OCI-LY7 (cell line): ENCODE measurements at regions not wholly inside any gene's neighbourhood (a gene's known extent, or its start where the extent isn't known, plus 50 kb on each side); places are given as distances from the start of the nearest gene placed in this dataset.

ENCODE experiments used
- BruUV-seq: library from RNA; stranded (reverse); fragments of 400-500 nt; replicated peaks from 2 replicates; lab custom pipeline; 2021; lab: Mats Ljungman, UMichigan
- CTCF ChIA-PET: fragments of 300-600 bp; sonication (Branson Sonifier 250); formaldehyde crosslinking; loops from one replicate; lab custom pipeline; 2022; ENCODE audit warnings: antibody characterized with exemption; ENCODE audit not compliant: unreplicated experiment; lab: Charles Lee
- POLR2A ChIA-PET: fragments of 300-600 bp; sonication (Branson Sonifier 250); formaldehyde crosslinking; loops from one replicate; lab custom pipeline; 2022; ENCODE audit warnings: antibody characterized with exemption; lab: Charles Lee
- DNase-seq: peaks from one replicate; pipeline ENCODE4 v3.0.0-alpha.2; 2015; ENCODE audit warnings: low spot score
- H2AFZ ChIP-seq: fragments of 200-600 bp; sonication (generic), shearing (Covaris generic); 2 replicates; pipeline ENCODE4 v1.6.1; 2014; ENCODE audit warnings: mild to moderate bottlenecking, antibody characterized with exemption, low read length, moderate library complexity
- H3K27ac ChIP-seq: fragments of 200-600 bp; sonication (generic); 2 replicates; pipeline ENCODE4 v1.5.1; 2014; ENCODE audit warnings: mixed run types, low read depth, mild to moderate bottlenecking, moderate library complexity, low read length, inconsistent platforms; ENCODE audit not compliant: poor library complexity, severe bottlenecking
- H3K36me3 ChIP-seq: fragments of 200-600 bp; sonication (generic); 2 replicates; pipeline ENCODE4 v1.6.1; 2014; ENCODE audit warnings: mild to moderate bottlenecking, antibody characterized with exemption, low read length, moderate library complexity, mixed read lengths; ENCODE audit not compliant: insufficient read depth
- H3K4me1 ChIP-seq: fragments of 200-600 bp; sonication (generic); 2 replicates; pipeline ENCODE4 v1.5.1; 2014; ENCODE audit warnings: mild to moderate bottlenecking, low read length; ENCODE audit not compliant: insufficient read depth, poor library complexity, severe bottlenecking
- H3K4me2 ChIP-seq: fragments of 200-600 bp; sonication (generic); 2 replicates; pipeline ENCODE4 v1.6.1; 2014; ENCODE audit warnings: mild to moderate bottlenecking, low read length
- H3K4me3 ChIP-seq: fragments of 200-600 bp; sonication (generic); 2 replicates; pipeline ENCODE4 v1.5.1; 2014; ENCODE audit warnings: mild to moderate bottlenecking, low read depth, low read length; ENCODE audit not compliant: poor library complexity, severe bottlenecking
- H3K79me2 ChIP-seq: fragments of 200-600 bp; sonication (generic); 2 replicates; pipeline ENCODE4 v1.6.1; 2016; ENCODE audit warnings: low read depth, mild to moderate bottlenecking, low read length, moderate library complexity, mixed read lengths; ENCODE audit not compliant: insufficient read depth
- H3K9me2 ChIP-seq: fragments of 200-600 bp; sonication (generic); 2 replicates; pipeline ENCODE4 v1.6.1; 2016; ENCODE audit warnings: mild to moderate bottlenecking, low read length, mixed read lengths; ENCODE audit not compliant: insufficient read depth
- H3K9me3 ChIP-seq: fragments of 200-600 bp; sonication (generic); 2 replicates; pipeline ENCODE4 v1.6.1; 2014; ENCODE audit warnings: mild to moderate bottlenecking, mixed run types, low read length, mixed read lengths
- H4K20me1 ChIP-seq: fragments of 200-600 bp; sonication (generic); 2 replicates; pipeline ENCODE4 v1.6.1; 2014; ENCODE audit warnings: mild to moderate bottlenecking, antibody characterized with exemption, low read length, moderate library complexity, mixed read lengths; ENCODE audit not compliant: insufficient read depth
- EZH2phosphoT487 ChIP-seq: fragments of 200-600 bp; sonication (generic); IDR thresholded peaks from 2 replicates; pipeline ENCODE4 v1.6.1; 2018; ENCODE audit warnings: low read depth, borderline replicate concordance, mild to moderate bottlenecking, mixed run types, antibody characterized with exemption, low read length, moderate library complexity, mixed read lengths
- intact Hi-C: fragments of 100-400 bp; cut with micrococcal nuclease; formaldehyde crosslinking; loops from one replicate; pipeline ENCODE4 v1.10.0; 2022; ENCODE audit not compliant: unreplicated experiment
- TF ChIP-seq, protein P1 (sequence below): fragments of 200-600 bp; sonication (generic); conservative IDR thresholded peaks from 2 replicates; pipeline ENCODE4 v1.5.1; 2014; ENCODE audit warnings: mild to moderate bottlenecking, antibody characterized with exemption, low read length, moderate library complexity, mixed read lengths

DNA sequence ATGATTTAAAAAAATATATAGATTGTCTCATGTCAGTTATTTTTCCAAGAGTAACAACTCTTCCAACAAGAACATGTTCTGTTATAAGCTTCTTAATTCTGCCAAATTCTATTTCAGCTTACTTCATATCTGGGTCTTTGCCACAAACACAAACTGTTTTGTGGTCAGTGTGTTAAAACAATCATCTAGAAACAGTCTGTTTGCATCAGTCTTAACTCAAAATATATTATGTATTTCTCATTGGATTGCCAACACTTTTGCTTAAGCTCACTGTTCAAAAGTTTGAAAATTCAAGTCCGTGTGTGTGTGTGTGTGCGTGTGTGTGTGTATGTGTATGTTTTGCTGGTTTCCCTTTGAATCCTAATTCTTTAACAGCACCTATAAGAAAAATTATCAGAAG lies 752.3 kb upstream of the NDST4 start:
- intact Hi-C loops = no loop called here
- Histone ChIP-seq H3K27ac (no peak overlapping the region), H3K4me3 (no peak overlapping the region), H3K79me2 (no peaks in the 10 kb centered on the region), H3K4me2 (no peak overlapping the region), H3K9me3 (no peaks in the 10 kb centered on the region), H3K9me2 (no peaks in the 10 kb centered on the region), H4K20me1 (no peaks in the 10 kb centered on the region), H3K4me1 (no peaks in the 10 kb centered on the region), H3K36me3 (no peaks in the 10 kb centered on the region), H2AFZ (no peak overlapping the region)
- no TSS peak for BruUV-seq
- DNase-seq = no peak
- POLR2A ChIA-PET = interaction anchor here (0.6 kb wide), 1 partner anchor 463 kb away, joined by 3 read pairs; no protein-coding TSS in a partner anchor
- CTCF ChIA-PET = no interaction called here
- TF ChIP-seq, protein P1, sequence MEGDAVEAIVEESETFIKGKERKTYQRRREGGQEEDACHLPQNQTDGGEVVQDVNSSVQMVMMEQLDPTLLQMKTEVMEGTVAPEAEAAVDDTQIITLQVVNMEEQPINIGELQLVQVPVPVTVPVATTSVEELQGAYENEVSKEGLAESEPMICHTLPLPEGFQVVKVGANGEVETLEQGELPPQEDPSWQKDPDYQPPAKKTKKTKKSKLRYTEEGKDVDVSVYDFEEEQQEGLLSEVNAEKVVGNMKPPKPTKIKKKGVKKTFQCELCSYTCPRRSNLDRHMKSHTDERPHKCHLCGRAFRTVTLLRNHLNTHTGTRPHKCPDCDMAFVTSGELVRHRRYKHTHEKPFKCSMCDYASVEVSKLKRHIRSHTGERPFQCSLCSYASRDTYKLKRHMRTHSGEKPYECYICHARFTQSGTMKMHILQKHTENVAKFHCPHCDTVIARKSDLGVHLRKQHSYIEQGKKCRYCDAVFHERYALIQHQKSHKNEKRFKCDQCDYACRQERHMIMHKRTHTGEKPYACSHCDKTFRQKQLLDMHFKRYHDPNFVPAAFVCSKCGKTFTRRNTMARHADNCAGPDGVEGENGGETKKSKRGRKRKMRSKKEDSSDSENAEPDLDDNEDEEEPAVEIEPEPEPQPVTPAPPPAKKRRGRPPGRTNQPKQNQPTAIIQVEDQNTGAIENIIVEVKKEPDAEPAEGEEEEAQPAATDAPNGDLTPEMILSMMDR = no peak
- no peak for TF ChIP-seq EZH2phosphoT487

DNA sequence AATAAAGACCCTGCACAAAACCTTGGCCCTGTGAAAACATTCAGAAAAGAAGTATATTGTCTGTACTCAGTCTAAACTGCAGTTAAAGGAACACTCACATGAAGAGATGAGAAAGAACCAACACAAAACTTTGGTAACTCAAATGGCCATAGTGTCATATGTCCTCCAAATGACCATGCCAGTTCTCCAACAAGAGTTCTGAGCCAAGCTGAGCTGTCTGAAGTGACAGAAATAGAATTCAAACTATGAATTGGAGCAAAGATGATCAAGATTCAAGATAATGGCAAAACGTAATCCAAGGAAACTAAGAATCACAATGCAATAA lies 739.3 kb upstream of the NDST4 start:
- H3K36me3 ChIP-seq = no peaks in the 10 kb centered on the region
- TF ChIP-seq, protein P1 = peak; percentile 46; the same call in 1 of the 2 replicates
- no peak for TF ChIP-seq EZH2phosphoT487

DNA sequence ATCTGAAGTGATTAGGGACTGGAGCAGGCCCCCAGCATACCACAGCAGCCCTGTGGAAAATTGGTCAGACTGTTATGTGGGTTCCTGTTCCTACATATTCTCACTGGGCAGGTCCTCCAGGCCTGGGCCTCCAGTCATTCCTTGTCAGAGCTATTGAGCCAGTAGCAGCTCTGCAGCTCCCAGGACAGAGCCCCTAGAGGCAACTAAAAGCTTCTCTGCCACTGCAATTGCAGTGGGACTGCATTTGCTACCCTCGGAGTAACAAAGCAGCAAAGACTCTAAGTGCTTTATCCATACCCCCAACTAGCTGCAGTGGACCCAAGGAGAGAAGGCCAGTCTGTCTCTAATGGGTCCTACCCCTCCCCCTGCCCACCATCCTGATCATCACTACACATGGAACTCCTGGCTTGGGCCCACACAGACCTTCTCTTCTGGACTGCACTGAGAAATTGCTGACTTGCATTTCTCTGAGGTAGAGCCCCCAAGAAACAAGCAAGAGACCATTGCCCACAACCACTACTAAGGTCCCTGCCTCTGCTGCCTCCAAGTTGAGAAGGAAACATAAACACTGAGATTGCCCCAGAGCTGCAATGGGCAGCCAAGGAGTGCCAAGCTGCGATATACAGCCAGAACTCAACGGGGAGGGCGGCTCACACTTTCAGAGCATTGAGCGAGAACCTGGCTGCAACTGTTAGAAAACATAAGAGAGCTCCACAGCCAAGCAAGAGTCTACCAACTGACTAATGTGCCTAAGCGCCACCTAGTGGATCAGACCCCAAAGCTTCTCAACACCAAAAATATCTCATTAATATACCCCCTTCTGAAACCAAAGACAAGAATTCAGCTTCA lies 738.7 kb upstream of the NDST4 start:
- H3K27ac ChIP-seq = no peak overlapping the region
- no peaks in the 10 kb centered on the region for H4K20me1 ChIP-seq
- BruUV-seq = no TSS peak
- ChIA-PET CTCF (no interaction called here), POLR2A (no interaction called here)
- H3K79me2 ChIP-seq = no peaks in the 10 kb centered on the region
- intact Hi-C loops = loop anchor here (2.0 to 10.0 kb wide), 2 partner anchors 617 to 761 kb away; no protein-coding TSS in a partner anchor
- no peaks in the 10 kb centered on the region for H3K9me2 ChIP-seq
- no peak overlapping the region for H3K4me3 ChIP-seq
- H3K9me3 ChIP-seq = no peaks in the 10 kb centered on the region
- peak; percentile 58 for DNase-seq
- TF ChIP-seq EZH2phosphoT487 = no peak
- TF ChIP-seq, protein P1 = peak; percentile 83
- no peak overlapping the region for H2AFZ ChIP-seq
- H3K4me1 ChIP-seq = no peaks in the 10 kb centered on the region
- no peak overlapping the region for H3K4me2 ChIP-seq
- H3K36me3 ChIP-seq = no peaks in the 10 kb centered on the region

More for the DNA sequence above, 739.3 kb upstream of the NDST4 start:
- Histone ChIP-seq H3K9me2 (no peaks in the 10 kb centered on the region), H4K20me1 (no peaks in the 10 kb centered on the region), H3K9me3 (no peaks in the 10 kb centered on the region), H2AFZ (no peak overlapping the region), H3K4me2 (no peak overlapping the region), H3K79me2 (no peaks in the 10 kb centered on the region), H3K27ac (no peak overlapping the region), H3K4me3 (no peak overlapping the region), H3K4me1 (no peaks in the 10 kb centered on the region)
- POLR2A ChIA-PET = no interaction called here
- intact Hi-C loops = loop anchor here (2.0 to 10.0 kb wide), 2 partner anchors 618 to 762 kb away; no protein-coding TSS in a partner anchor
- CTCF ChIA-PET = no interaction called here
- no peak for DNase-seq
- no TSS peak for BruUV-seq
